Right atrium auricular region (tissue), 2 donors: ENCODE measurements at regions not wholly inside any gene's neighbourhood (a gene's known extent, or its start where the extent isn't known, plus 50 kb on each side); places are given as distances from the start of the nearest gene placed in this dataset.

Experiments used
- DNase-seq: peaks from one replicate; pipeline ENCODE4 v3.0.0-alpha.2; 2019; ENCODE audit warnings: low spot score
- H3K27ac ChIP-seq, 2 donors: fragments of 200-600 bp; sonication (generic); 1 replicate in 1 of 2; 2 replicates in 1 of 2; pipeline ENCODE4 v1.5.1; 2016 to 2019
- H3K27me3 ChIP-seq, 2 donors: fragments of 200-600 bp; sonication (generic); one replicate each; pipeline versions ENCODE4 v1.5.1 to v1.6.0; 2017 to 2019
- H3K36me3 ChIP-seq: fragments of 200-600 bp; sonication (generic); one replicate; pipeline ENCODE4 v1.5.1; 2016
- H3K4me1 ChIP-seq, 2 donors: fragments of 200-600 bp; sonication (generic); one replicate each; pipeline versions ENCODE4 v1.5.1 to v1.6.0; 2017 to 2019
- H3K4me3 ChIP-seq, 2 donors: fragments of 200-600 bp; sonication (generic); 1 replicate in 1 of 2; 2 replicates in 1 of 2; pipeline ENCODE4 v1.5.1; 2017 to 2019; ENCODE audit warnings: mild to moderate bottlenecking in 1 of 2, moderate library complexity in 1 of 2
- H3K9me3 ChIP-seq, 2 donors: fragments of 200-600 bp; sonication (generic); one replicate each; pipeline ENCODE4 v1.5.1; 2019
- CTCF ChIP-seq, 2 donors: fragments of 200-600 bp; sonication (generic); IDR thresholded peaks; one replicate each; pipeline ENCODE4 v1.5.1; 2019; ENCODE audit warnings: antibody characterized with exemption in 2 of 2

GRCh38 chr12:85572956-85573355 lies 263.3 kb downstream of the RASSF9 start:
- TF ChIP-seq CTCF (IDR thresholded peaks at IDR 0.05): no peak
- Histone ChIP-seq H3K27ac (no peak overlapping the region), H3K4me3 (no peak overlapping the region), H3K4me1 (no peaks in the 10 kb centered on the region), H3K27me3 (no peaks in the 10 kb centered on the region), H3K9me3 (no peaks in the 10 kb centered on the region), H3K36me3 (no peaks in the 10 kb centered on the region)
- DNase-seq: no peak

GRCh38 chr12:85573635-85574214 lies 262.5 kb downstream of the RASSF9 start:
- H3K4me3 ChIP-seq: no peak overlapping the region
- H3K27me3 ChIP-seq: no peaks in the 10 kb centered on the region
- H3K4me1 ChIP-seq: no peaks in the 10 kb centered on the region
- H3K9me3 ChIP-seq: no peaks in the 10 kb centered on the region
- no peaks in the 10 kb centered on the region for H3K36me3 ChIP-seq
- TF ChIP-seq CTCF (IDR thresholded peaks at IDR 0.05): no peak
- no peak for DNase-seq
- no peak overlapping the region for H3K27ac ChIP-seq

- no peak for TF ChIP-seq CTCF (IDR thresholded peaks at IDR 0.05)
- H3K9me3 ChIP-seq: no peaks in the 10 kb centered on the region
- no peaks in the 10 kb centered on the region for H3K36me3 ChIP-seq
- H3K4me3 ChIP-seq: no peak overlapping the region
- no peak overlapping the region for H3K27ac ChIP-seq
- H3K4me1 ChIP-seq: no peaks in the 10 kb centered on the region
- no peaks in the 10 kb centered on the region for H3K27me3 ChIP-seq
- no peak for DNase-seq
Measured at GRCh38 chr12:85574291-85574690, 261.9 kb downstream of the RASSF9 start.

GRCh38 chr12:85575120-85576096 lies 260.8 kb downstream of the RASSF9 start:
- no peak for DNase-seq
- no peaks in the 10 kb centered on the region for H3K9me3 ChIP-seq
- no peaks in the 10 kb centered on the region for H3K4me1 ChIP-seq

GRCh38 chr12:85580562-85581168 lies 255.5 kb downstream of the RASSF9 start:
- DNase-seq: no peak
- H3K27me3 ChIP-seq: no peaks in the 10 kb centered on the region
- H3K9me3 ChIP-seq: no peaks in the 10 kb centered on the region
- TF ChIP-seq CTCF (IDR thresholded peaks at IDR 0.05): no peak
- no peak overlapping the region for H3K4me3 ChIP-seq
- H3K27ac ChIP-seq: no peak overlapping the region
- no peaks in the 10 kb centered on the region for H3K4me1 ChIP-seq
- H3K36me3 ChIP-seq: no peaks in the 10 kb centered on the region

More at GRCh38 chr12:85575120-85576096, 260.8 kb downstream of the RASSF9 start:
- Histone ChIP-seq H3K27me3 (no peaks in the 10 kb centered on the region), H3K36me3 (no peaks in the 10 kb centered on the region), H3K4me3 (no peak overlapping the region), H3K27ac (no peak overlapping the region)
- peak; percentile 38 to 69 for TF ChIP-seq CTCF (IDR thresholded peaks at IDR 0.05)
